ENCODE measurements at regions not wholly inside any gene's neighbourhood (a gene's known extent, or its start where the extent isn't known, plus 50 kb on each side); places are given as distances from the start of the nearest gene placed in this dataset.

GRCh38 chr2:22485486-22485885 lies 899.5 kb upstream of the KLHL29 start:
- peak in 1 of 3 donors; percentile 20 for DNase-seq

GRCh38 chr2:22486343-22486742 lies 898.6 kb upstream of the KLHL29 start:
- DNase-seq: no peak

DNA sequence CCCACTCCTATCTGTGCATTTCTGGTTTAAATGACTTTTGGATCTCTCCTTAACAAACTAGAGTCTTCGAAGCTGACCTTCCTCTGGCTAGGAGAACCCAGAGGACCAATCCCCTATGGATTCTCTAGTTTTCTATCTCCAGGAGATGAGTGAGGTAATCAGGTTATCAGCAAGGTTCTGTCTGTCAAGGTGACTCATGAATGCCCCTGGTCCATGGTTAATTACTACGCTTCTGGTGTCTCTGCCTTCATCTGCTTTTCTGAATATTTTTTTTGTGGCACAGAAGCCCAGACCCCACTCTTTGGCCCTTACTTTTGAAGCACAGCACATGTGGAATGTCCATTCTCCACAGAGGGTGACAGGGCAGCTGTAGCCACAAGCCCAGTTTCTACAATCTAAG lies 897.9 kb upstream of the KLHL29 start:
- no peak for DNase-seq

GRCh38 chr2:22487541-22487940 lies 897.4 kb upstream of the KLHL29 start:
- no peak for DNase-seq

DNA sequence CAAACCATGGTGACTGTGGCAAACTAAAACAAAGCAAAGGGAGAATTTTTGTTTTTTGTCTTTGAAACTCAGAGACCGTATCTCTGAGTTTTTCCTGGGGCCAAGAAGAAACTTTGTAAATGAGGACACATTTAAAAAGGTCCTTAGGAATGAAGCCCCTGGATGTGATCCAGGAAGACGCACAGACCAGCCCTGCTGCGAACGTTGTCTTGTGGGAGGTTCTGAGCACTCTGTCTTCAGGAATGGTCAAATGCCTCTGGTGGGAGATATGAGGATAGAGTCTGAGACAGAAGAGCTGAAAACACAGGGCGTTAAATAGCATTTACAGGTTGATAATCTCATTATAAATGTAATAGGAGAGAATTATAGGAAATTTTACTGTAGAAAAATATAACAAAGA lies 893.5 kb upstream of the KLHL29 start:
- peak in 1 of 3 donors; percentile 36 for DNase-seq

- no peak for DNase-seq
Measured at GRCh38 chr2:22494156-22494555, 890.8 kb upstream of the KLHL29 start.

GRCh38 chr2:22497064-22497463 lies 887.9 kb upstream of the KLHL29 start:
- DNase-seq: no peak

GRCh38 chr2:22497789-22498188 lies 887.2 kb upstream of the KLHL29 start:
- DNase-seq: no peak

- DNase-seq: peak in 1 of 3 donors; percentile 46
Measured at GRCh38 chr2:22499082-22499839, 885.7 kb upstream of the KLHL29 start.

- no peak for DNase-seq
Measured at GRCh38 chr2:22500555-22500935, 884.4 kb upstream of the KLHL29 start.

DNA sequence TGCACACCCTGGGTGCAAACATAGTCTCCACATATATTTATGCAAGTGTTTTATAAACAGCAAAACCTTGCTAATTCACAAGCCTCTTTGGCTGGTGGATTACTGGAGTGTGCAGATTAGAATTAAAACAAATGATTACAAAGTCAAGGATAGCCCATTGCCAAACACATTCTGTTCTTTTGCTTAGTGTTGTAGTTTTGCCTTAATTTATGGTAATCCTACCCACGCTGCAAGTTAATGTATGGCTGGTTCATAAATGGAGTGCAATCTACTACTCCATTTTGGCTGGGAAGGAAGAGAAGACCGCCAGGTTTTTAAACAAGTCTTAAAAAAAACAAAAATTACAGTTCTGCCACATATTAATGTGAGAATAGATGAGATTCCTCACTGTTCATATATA lies 883.1 kb upstream of the KLHL29 start:
- DNase-seq: no peak

- DNase-seq: no peak
Measured at GRCh38 chr2:22513563-22513962, 871.4 kb upstream of the KLHL29 start.

DNA sequence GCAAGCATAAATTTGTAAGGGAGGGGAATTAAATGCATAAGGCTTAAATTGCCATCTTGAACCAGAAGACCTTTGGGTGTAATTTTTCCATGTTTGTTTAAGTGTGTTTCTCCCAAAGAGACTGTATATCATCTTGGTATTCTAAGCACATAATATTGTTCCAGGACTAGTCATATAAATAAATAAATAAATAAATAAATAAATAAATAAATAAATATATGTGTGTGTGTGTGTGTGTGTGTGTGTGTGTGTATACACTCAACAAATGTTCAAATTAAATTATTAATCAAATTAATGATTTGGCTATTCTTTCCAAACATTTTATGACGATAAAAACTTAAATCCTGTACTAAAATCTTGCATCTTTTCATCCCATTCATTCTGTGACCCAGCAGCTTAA lies 867.8 kb upstream of the KLHL29 start:
- DNase-seq: no peak

DNA sequence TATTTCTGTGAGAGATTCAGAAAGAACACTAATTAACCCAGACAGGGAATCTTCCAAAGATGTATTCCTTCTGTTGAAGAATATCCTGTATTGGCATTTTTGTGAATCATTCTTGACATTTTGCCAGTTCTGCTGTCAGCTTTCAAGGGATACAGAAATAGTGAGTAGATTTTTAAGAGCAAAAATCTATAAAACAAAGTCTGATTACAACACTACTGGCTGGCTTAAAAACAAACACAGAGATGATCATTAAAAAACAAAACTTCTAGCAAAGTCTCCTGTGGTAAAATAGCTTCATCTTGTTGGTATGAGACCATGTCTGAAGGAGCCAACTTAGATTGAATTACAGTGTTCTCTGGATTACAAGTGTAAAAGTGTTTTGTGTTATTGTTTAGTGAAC lies 866.3 kb upstream of the KLHL29 start:
- peak; percentile 17 to 58 (median 19) for DNase-seq

DNA sequence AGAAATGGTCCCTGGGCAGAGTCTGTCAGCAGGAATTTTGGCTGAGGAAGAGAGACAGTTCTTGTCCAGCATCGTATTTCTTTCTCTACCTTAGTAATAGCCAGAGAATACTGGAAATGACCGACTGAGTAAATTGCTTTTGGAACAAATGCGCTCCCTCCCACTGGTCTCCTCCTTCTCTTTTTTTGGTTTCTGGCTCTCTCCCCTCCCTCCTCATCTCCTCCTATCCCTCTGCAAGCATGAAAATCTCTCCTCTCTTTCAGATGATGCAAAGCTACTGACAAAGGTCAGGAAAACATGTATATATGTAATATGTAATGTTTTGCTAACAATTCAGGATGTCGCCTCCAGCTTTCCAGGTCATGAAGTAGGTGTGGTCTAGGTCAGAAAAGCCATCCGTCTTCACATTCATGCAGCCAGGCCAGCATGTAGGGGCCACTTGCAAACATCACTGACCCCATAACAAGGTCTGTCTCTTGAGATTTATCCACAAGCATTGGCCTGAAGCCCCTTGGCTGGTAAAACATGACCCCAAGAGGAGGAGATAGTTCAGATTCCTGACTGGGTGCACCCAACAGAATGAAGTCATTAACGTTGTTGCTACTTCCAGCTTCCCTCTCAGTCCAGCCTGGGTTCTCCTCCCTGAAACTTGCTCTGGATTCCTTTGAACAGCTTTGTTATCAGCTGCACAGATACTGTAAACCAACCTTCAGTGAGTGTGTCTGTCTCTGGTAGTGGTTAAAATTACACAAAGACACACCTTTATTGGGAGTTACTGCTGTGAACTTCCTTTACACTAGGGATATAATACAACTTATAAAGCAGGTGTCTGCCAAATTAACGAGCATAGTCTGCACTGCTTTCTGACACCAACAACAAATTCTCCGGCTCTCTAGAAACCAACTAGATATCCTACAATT lies 864.4 kb upstream of the KLHL29 start:
- DNase-seq: peak; percentile 39 to 81 (median 55)

- DNase-seq: no peak
Measured at GRCh38 chr2:22521620-22522019, 863.4 kb upstream of the KLHL29 start.

- DNase-seq: no peak
Measured at GRCh38 chr2:22525681-22526080, 859.3 kb upstream of the KLHL29 start.

DNA sequence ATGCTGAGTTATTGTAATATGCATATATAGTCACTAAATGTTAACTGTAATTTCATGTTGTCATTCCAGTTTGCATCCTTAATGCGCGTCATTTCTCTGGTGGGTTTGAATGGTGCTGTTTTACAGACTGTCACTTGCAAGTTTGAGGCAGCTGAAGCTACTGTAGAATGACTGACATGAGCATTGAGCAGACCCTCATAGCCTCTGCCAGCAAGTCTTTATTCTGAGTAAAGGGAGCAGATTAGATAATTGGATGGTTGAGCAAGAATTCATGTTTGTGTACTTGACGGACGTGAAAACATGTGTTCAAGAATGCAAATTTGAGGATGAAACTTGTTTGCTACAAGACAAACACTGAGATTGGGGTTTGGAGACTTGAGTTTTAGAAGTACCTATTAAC lies 854.8 kb upstream of the KLHL29 start:
- DNase-seq: no peak

- DNase-seq: peak in 1 of 3 donors; percentile 6
Measured at GRCh38 chr2:22536133-22536532, 848.8 kb upstream of the KLHL29 start.

DNA sequence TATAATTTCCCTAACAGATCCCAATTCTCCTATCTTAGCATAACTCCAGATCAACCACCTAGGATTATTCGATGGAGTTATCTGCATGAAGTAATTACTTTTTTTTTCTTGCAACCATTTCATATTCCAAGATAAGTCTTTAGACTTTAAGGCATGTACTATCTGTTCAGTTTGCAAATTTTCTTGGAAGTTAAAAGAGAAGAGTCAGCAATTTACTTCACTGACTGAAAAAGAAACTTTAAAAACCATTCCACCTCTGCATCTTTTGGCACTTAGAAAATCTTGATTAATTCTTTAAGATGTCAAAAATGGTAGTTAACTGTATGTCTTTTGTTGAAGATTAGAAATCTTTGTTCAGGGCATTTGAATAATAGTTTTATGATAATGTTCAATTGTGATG lies 830.5 kb upstream of the KLHL29 start:
- no peak for DNase-seq

DNA sequence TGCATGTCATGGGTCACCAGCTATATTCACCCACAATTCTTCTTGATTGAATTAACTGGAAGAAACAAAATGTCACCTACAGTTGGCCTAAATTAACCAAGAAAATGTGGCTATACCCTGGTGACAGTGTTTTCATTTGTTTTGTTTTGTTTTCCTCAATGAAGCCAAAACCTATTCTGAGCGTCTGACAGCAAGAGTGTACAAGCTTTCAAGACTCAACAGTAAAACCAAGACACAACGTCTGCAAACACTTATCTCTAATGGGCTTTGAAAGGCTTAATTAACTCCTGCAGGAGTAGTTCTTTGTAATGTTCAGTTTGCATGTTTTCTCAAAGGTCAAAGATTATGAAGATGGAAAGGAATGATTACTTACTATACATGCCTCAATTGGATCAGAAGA lies 827.6 kb upstream of the KLHL29 start:
- no peak for DNase-seq

GRCh38 chr2:22560021-22560420 lies 825.0 kb upstream of the KLHL29 start:
- DNase-seq: no peak

- DNase-seq: peak in 1 of 3 donors; percentile 2
Measured at GRCh38 chr2:22579341-22579740, 805.6 kb upstream of the KLHL29 start.

All from muscle of back (tissue), 3 donors.